ENCODE measurements at regions not wholly inside any gene's neighbourhood (a gene's known extent, or its start where the extent isn't known, plus 50 kb on each side); places are given as distances from the start of the nearest gene placed in this dataset.

- TF ChIP-seq CTCF (IDR thresholded peaks at IDR 0.05) (no peak), POLR2A (IDR thresholded peaks at IDR 0.05) (no peak), EP300 (IDR thresholded peaks at IDR 0.05) (no peak)
These were observed 321.3 kb upstream of the TMEM229A start for GRCh38 chr7:124354201-124354600.

All from ovary (tissue), 3 donors.